IMR-90 (cell line): ENCODE measurements at regions not wholly inside any gene's neighbourhood (a gene's known extent, or its start where the extent isn't known, plus 50 kb on each side); places are given as distances from the start of the nearest gene placed in this dataset.

Experiments
- ATAC-seq: fragments of 200-7000 bp; cut with Tn5 transposase; 2 replicates; pipeline ENCODE4 v1.9.1; 2020; ENCODE audit warnings: low read depth, mild to moderate bottlenecking, moderate library complexity
- BruUV-seq: library from RNA; stranded (reverse); fragments of 400-500 nt; replicated peaks from 2 replicates; lab custom pipeline; 2021; lab: Mats Ljungman, UMichigan
- CTCF ChIA-PET: fragments of 300-600 bp; formaldehyde crosslinking; extraction: SDS; loops from one replicate; lab custom pipeline; 2021; ENCODE audit warnings: antibody characterized with exemption; lab: Yijun Ruan, JAX
- POLR2A ChIA-PET: fragments of 300-600 bp; sonication (Branson Sonifier 250); formaldehyde crosslinking; loops from one replicate; lab custom pipeline; 2022; ENCODE audit warnings: antibody characterized with exemption; ENCODE audit not compliant: unreplicated experiment; lab: Charles Lee
- DNase-seq: peaks from one replicate; pipeline ENCODE4 v3.0.0; 2013
- H2AFZ ChIP-seq: replicated peaks from 2 replicates; pipeline ENCODE3; 2013; ENCODE audit warnings: low read length, mild to moderate bottlenecking; ENCODE audit not compliant: poor library complexity
- H2AK5ac ChIP-seq: 2 replicates; pipeline ENCODE4 v1.6.1; 2013; ENCODE audit warnings: low read depth, low read length, inconsistent platforms
- H2AK9ac ChIP-seq: replicated peaks from 2 replicates; pipeline ENCODE3; 2013; ENCODE audit warnings: mild to moderate bottlenecking, low read depth, low read length, moderate library complexity; ENCODE audit not compliant: poor library complexity
- H2BK120ac ChIP-seq: 2 replicates; pipeline ENCODE4 v1.6.1; 2013; ENCODE audit warnings: low read depth, low read length, inconsistent platforms
- H2BK15ac ChIP-seq: 3 replicates; pipeline ENCODE4 v1.6.1; 2013; ENCODE audit warnings: low read depth, low read length, inconsistent platforms
- H2BK20ac ChIP-seq: 2 replicates; pipeline ENCODE4 v1.6.1; 2013; ENCODE audit warnings: low read depth, mild to moderate bottlenecking, inconsistent platforms, low read length, moderate library complexity
- H2BK5ac ChIP-seq: 2 replicates; pipeline ENCODE4 v1.6.1; 2013; ENCODE audit warnings: mild to moderate bottlenecking, low read depth, low read length, inconsistent platforms; ENCODE audit not compliant: poor library complexity, severe bottlenecking
- H3K14ac ChIP-seq: replicated peaks from 2 replicates; pipeline ENCODE4 v1.6.1; 2013; ENCODE audit warnings: low read depth, low read length, inconsistent platforms
- H3K18ac ChIP-seq: 2 replicates; pipeline ENCODE4 v1.6.1; 2013; ENCODE audit warnings: low read depth, low read length, control low read depth
- H3K23ac ChIP-seq: 2 replicates; pipeline ENCODE4 v1.6.1; 2013; ENCODE audit warnings: low read depth, low read length, inconsistent platforms
- H3K27ac ChIP-seq: 2 replicates; pipeline ENCODE4 v1.5.1; 2013; ENCODE audit warnings: mild to moderate bottlenecking, control low read depth, low read length; ENCODE audit not compliant: insufficient read depth
- H3K27me3 ChIP-seq: 2 replicates; pipeline ENCODE4 v1.6.1; 2013; ENCODE audit warnings: low read length; ENCODE audit not compliant: control insufficient read depth, insufficient read depth
- H3K36me3 ChIP-seq: 2 replicates; pipeline ENCODE4 v1.6.1; 2013; ENCODE audit warnings: low read length, mixed read lengths; ENCODE audit not compliant: control insufficient read depth, insufficient read depth
- H3K4ac ChIP-seq: 2 replicates; pipeline ENCODE4 v1.6.1; 2013; ENCODE audit warnings: low read depth, low read length, inconsistent platforms
- H3K4me1 ChIP-seq: 2 replicates; pipeline ENCODE4 v1.6.1; 2013; ENCODE audit warnings: low read length, mixed read lengths; ENCODE audit not compliant: control insufficient read depth, insufficient read depth
- H3K4me2 ChIP-seq: 2 replicates; pipeline ENCODE4 v1.6.1; 2013; ENCODE audit warnings: low read depth, mild to moderate bottlenecking, control low read depth, low read length, moderate library complexity
- H3K4me3 ChIP-seq: 2 replicates; pipeline ENCODE4 v1.5.1; 2013; ENCODE audit warnings: low read depth, mild to moderate bottlenecking, control low read depth, low read length, moderate library complexity; ENCODE audit not compliant: insufficient read depth
- H3K56ac ChIP-seq: 2 replicates; pipeline ENCODE4 v1.6.1; 2013; ENCODE audit warnings: low read length, inconsistent platforms; ENCODE audit not compliant: insufficient read depth; ENCODE audit errors: extremely low read depth
- H3K79me1 ChIP-seq, 2 experiments: 2 replicates each; pipeline ENCODE4 v1.6.1; 2013; ENCODE audit warnings: low read length in 2 of 2, inconsistent platforms in 1 of 2, low read depth in 1 of 2
- H3K9ac ChIP-seq: 2 replicates; pipeline ENCODE4 v1.6.1; 2013; ENCODE audit warnings: low read depth, low read length, control low read depth
- H3K9me1 ChIP-seq: 2 replicates; pipeline ENCODE4 v1.6.1; 2013; ENCODE audit warnings: low read length, inconsistent platforms; ENCODE audit not compliant: insufficient read depth
- H3K9me3 ChIP-seq: 2 replicates; pipeline ENCODE4 v1.6.1; 2013; ENCODE audit warnings: low read length; ENCODE audit not compliant: control insufficient read depth, insufficient read depth
- H4K20me1 ChIP-seq: 2 replicates; pipeline ENCODE4 v1.6.1; 2013; ENCODE audit warnings: low read length, inconsistent platforms; ENCODE audit not compliant: insufficient read depth
- H4K5ac ChIP-seq: 2 replicates; pipeline ENCODE4 v1.6.1; 2013; ENCODE audit warnings: mild to moderate bottlenecking, low read depth, low read length, control low read depth
- H4K8ac ChIP-seq, 2 experiments: 2 replicates each; pipeline ENCODE4 v1.6.1; 2013; ENCODE audit warnings: low read depth in 2 of 2, low read length in 2 of 2, control low read depth in 1 of 2, inconsistent platforms in 1 of 2
- H4K91ac ChIP-seq: 2 replicates; pipeline ENCODE4 v1.6.1; 2013; ENCODE audit warnings: low read depth, low read length, inconsistent platforms; ENCODE audit not compliant: insufficient read depth
- BHLHE40 ChIP-seq: fragments of 150-350 bp; IDR thresholded peaks from 2 replicates; pipeline ENCODE4 v1.6.1; 2016; ENCODE audit warnings: mild to moderate bottlenecking, low read depth, low read length
- CEBPB ChIP-seq: IDR thresholded peaks from 2 replicates; pipeline ENCODE4 v1.6.1; 2012; ENCODE audit warnings: low read depth, low read length, improper control_type of control experiment
- CHD1 ChIP-seq: IDR thresholded peaks from 2 replicates; pipeline ENCODE4 v1.6.1; 2012; ENCODE audit warnings: low read depth, low read length, improper control_type of control experiment
- ELK1 ChIP-seq: fragments of 150-350 bp; IDR thresholded peaks from 2 replicates; pipeline ENCODE4 v1.6.1; 2016; ENCODE audit warnings: low read depth, mild to moderate bottlenecking, low read length, moderate library complexity, borderline replicate concordance
- FOS ChIP-seq: fragments of 150-350 bp; IDR thresholded peaks from 2 replicates; pipeline ENCODE4 v1.6.1; 2016; ENCODE audit warnings: low read depth, low read length
- MAFK ChIP-seq: IDR thresholded peaks from 2 replicates; pipeline ENCODE4 v1.6.1; 2012; ENCODE audit warnings: low read depth, low read length, improper control_type of control experiment
- MXI1 ChIP-seq: IDR thresholded peaks from 2 replicates; pipeline ENCODE4 v1.6.1; 2012; ENCODE audit warnings: low read depth, mild to moderate bottlenecking, low read length, moderate library complexity, borderline replicate concordance
- NFE2L2 ChIP-seq: fragments of 150-350 bp; IDR thresholded peaks from 2 replicates; pipeline ENCODE4 v1.6.1; 2016; ENCODE audit warnings: low read depth, mild to moderate bottlenecking, low read length
- POLR2A ChIP-seq: IDR thresholded peaks from 2 replicates; pipeline ENCODE4 v1.6.1; 2012; ENCODE audit warnings: mild to moderate bottlenecking, low read depth, low read length
- RAD21 ChIP-seq: IDR thresholded peaks from 2 replicates; pipeline ENCODE4 v1.6.1; 2012; ENCODE audit warnings: low read length, improper control_type of control experiment
- RCOR1 ChIP-seq: IDR thresholded peaks from 2 replicates; pipeline ENCODE4 v1.6.1; 2012; ENCODE audit warnings: mild to moderate bottlenecking, low read length, improper control_type of control experiment; ENCODE audit not compliant: insufficient replicate concordance
- USF2 ChIP-seq: fragments of 150-350 bp; IDR thresholded peaks from 2 replicates; pipeline ENCODE4 v1.6.1; 2017; ENCODE audit warnings: mild to moderate bottlenecking, antibody characterized with exemption, low read length, low read depth
- WGBS, 2 experiments: methylation state at CpG; one replicate each; pipeline versions ENCODE4 v1.1.5 to v1.1.7; 2013; ENCODE audit warnings: missing lambda C conversion rate in 2 of 2; ENCODE audit not compliant: insufficient read length in 1 of 2; ENCODE audit errors: extremely low coverage in 2 of 2; 5-methylcytosine and 5-hydroxymethylcytosine counted together
- dilution Hi-C: fragments of 300-500 bp; cut with HindIII; formaldehyde crosslinking; loops from one replicate; pipeline ENCODE4 v1.14.3; 2018; ENCODE audit warnings: low sequenced_read_pairs; ENCODE audit not compliant: unreplicated experiment
- in situ Hi-C: fragments of 300-500 bp; cut with MboI; formaldehyde crosslinking; loops from 3 replicates; pipeline ENCODE4 v1.14.3; 2019; ENCODE audit warnings: low sequenced_read_pairs, inconsistent platforms, mixed read lengths
- intact Hi-C: fragments of 100-400 bp; cut with micrococcal nuclease; formaldehyde crosslinking; loops from 2 replicates; pipeline ENCODE4 v1.10.0; 2022

DNA sequence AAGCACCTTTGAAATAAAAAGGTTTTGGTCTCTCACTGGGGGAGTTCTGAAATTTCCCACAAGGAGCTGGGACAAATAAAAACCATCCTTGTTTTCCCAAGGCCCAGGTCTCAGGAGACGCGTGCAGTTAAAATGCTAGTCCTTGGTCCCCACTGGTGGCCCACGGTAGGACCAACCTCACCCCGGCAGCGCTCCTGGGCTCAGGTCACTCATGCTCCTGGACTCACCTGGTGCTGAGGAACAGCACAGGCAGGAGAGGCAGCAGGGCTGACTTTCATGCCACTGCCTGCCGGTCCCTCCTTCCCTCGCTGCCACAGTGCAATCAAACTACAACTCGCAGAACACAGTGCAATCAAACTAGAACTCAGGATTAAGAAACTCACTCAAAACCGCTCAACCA lies 356.8 kb upstream of the CCDC179 start:
- BruUV-seq: no TSS peak
- H3K56ac ChIP-seq: no peak overlapping the region
- no peak overlapping the region for H4K8ac ChIP-seq
- no peak overlapping the region for H3K27ac ChIP-seq
- ChIA-PET CTCF (interaction anchor here (1.1 kb wide), 1 partner anchor 9 kb away, joined by 3 read pairs; no protein-coding TSS in a partner anchor), POLR2A (no interaction called here)
- no peaks in the 10 kb centered on the region for H3K79me1 ChIP-seq
- H4K5ac ChIP-seq: no peak overlapping the region
- no peak overlapping the region for H3K4me3 ChIP-seq
- H4K91ac ChIP-seq: no peak overlapping the region
- intact Hi-C loops (no loop called here), in situ Hi-C loops (no loop called here), dilution Hi-C loops (no loop called here)
- no peaks in the 10 kb centered on the region for H3K4me1 ChIP-seq
- H2AK9ac ChIP-seq: no peak overlapping the region
- H2BK15ac ChIP-seq: no peak overlapping the region
- H3K4ac ChIP-seq: no peak overlapping the region
- H2AK5ac ChIP-seq: no peak overlapping the region
- 100% methylated on average over 2 of the region's 9 CpGs; no CpG with 5 or more reads in 1 of the 2 experiments for WGBS, 2 experiments
- no peaks in the 10 kb centered on the region for H4K20me1 ChIP-seq
- H3K23ac ChIP-seq: no peak overlapping the region
- H2BK20ac ChIP-seq: no peak overlapping the region
- ATAC-seq (no peak), DNase-seq (no peak)
- no peak overlapping the region for H3K14ac ChIP-seq
- TF ChIP-seq RAD21: no peak
- no peak for TF ChIP-seq MXI1
- TF ChIP-seq POLR2A: no peak
- TF ChIP-seq CEBPB: no peak
- TF ChIP-seq MAFK: no peak
- TF ChIP-seq RCOR1: no peak
- no peak for TF ChIP-seq ELK1
- no peak for TF ChIP-seq BHLHE40
- TF ChIP-seq FOS: no peak
- no peak for TF ChIP-seq CHD1
- no peak for TF ChIP-seq NFE2L2
- no peak for TF ChIP-seq USF2
- H3K9me1 ChIP-seq: no peaks in the 10 kb centered on the region
- no peaks in the 10 kb centered on the region for H3K9me3 ChIP-seq
- no peaks in the 10 kb centered on the region for H3K36me3 ChIP-seq
- no peaks in the 10 kb centered on the region for H3K27me3 ChIP-seq
- H2AFZ ChIP-seq: no peak overlapping the region
- H3K18ac ChIP-seq: no peak overlapping the region
- no peak overlapping the region for H3K9ac ChIP-seq
- no peak overlapping the region for H2BK120ac ChIP-seq
- no peak overlapping the region for H2BK5ac ChIP-seq
- no peak overlapping the region for H3K4me2 ChIP-seq
